GM18907 (cell line): ENCODE measurements at regions not wholly inside any gene's neighbourhood (a gene's known extent, or its start where the extent isn't known, plus 50 kb on each side); places are given as distances from the start of the nearest gene placed in this dataset.

Experiments
- ATAC-seq: cut with Tn5 transposase; IDR thresholded peaks from one replicate; pipeline ENCODE4 v1.9.1; 2021; ENCODE audit warnings: mild to moderate bottlenecking, moderate library complexity; ENCODE audit not compliant: unreplicated experiment

- no peak for ATAC-seq
These were observed 455.9 kb upstream of the JARID2 start for GRCh38 chr6:14789996-14790395.

- no peak for ATAC-seq
These were observed 454.9 kb upstream of the JARID2 start for GRCh38 chr6:14790976-14791375.

GRCh38 chr6:14791526-14791925 lies 454.3 kb upstream of the JARID2 start:
- no peak for ATAC-seq

GRCh38 chr6:14792118-14792955 lies 453.5 kb upstream of the JARID2 start:
- ATAC-seq = no peak

GRCh38 chr6:14795451-14795850 lies 450.4 kb upstream of the JARID2 start:
- no peak for ATAC-seq

- no peak for ATAC-seq
These were observed 448.7 kb upstream of the JARID2 start for GRCh38 chr6:14796974-14797762.

GRCh38 chr6:14797875-14798593 lies 447.8 kb upstream of the JARID2 start:
- ATAC-seq = no peak

- ATAC-seq = no peak
These were observed 447.3 kb upstream of the JARID2 start for GRCh38 chr6:14798594-14798982.

- ATAC-seq = no peak
These were observed 446.8 kb upstream of the JARID2 start for GRCh38 chr6:14798996-14799588.

- ATAC-seq = no peak
These were observed 445.9 kb upstream of the JARID2 start for GRCh38 chr6:14799928-14800327.

- ATAC-seq = no peak
These were observed 443.2 kb upstream of the JARID2 start for GRCh38 chr6:14802514-14803160.

GRCh38 chr6:14804001-14804784 lies 441.7 kb upstream of the JARID2 start:
- ATAC-seq = no peak

GRCh38 chr6:14804785-14805210 lies 441.1 kb upstream of the JARID2 start:
- ATAC-seq = no peak

- no peak for ATAC-seq
These were observed 439.8 kb upstream of the JARID2 start for GRCh38 chr6:14806101-14806500.

GRCh38 chr6:14807130-14807529 lies 438.7 kb upstream of the JARID2 start:
- no peak for ATAC-seq

- no peak for ATAC-seq
These were observed 437.9 kb upstream of the JARID2 start for GRCh38 chr6:14807971-14808370.

- no peak for ATAC-seq
These were observed 435.8 kb upstream of the JARID2 start for GRCh38 chr6:14810021-14810420.

GRCh38 chr6:14811775-14812428 lies 434.0 kb upstream of the JARID2 start:
- ATAC-seq = no peak

- no peak for ATAC-seq
These were observed 431.9 kb upstream of the JARID2 start for GRCh38 chr6:14814016-14814415.
